HG03457 (cell line): ENCODE measurements at regions not wholly inside any gene's neighbourhood (a gene's known extent, or its start where the extent isn't known, plus 50 kb on each side); places are given as distances from the start of the nearest gene placed in this dataset.

Experiments used
- ATAC-seq: cut with Tn5 transposase; IDR thresholded peaks from one replicate; pipeline ENCODE4 v1.9.1; 2021; ENCODE audit warnings: moderate number of reproducible peaks; ENCODE audit not compliant: unreplicated experiment

DNA sequence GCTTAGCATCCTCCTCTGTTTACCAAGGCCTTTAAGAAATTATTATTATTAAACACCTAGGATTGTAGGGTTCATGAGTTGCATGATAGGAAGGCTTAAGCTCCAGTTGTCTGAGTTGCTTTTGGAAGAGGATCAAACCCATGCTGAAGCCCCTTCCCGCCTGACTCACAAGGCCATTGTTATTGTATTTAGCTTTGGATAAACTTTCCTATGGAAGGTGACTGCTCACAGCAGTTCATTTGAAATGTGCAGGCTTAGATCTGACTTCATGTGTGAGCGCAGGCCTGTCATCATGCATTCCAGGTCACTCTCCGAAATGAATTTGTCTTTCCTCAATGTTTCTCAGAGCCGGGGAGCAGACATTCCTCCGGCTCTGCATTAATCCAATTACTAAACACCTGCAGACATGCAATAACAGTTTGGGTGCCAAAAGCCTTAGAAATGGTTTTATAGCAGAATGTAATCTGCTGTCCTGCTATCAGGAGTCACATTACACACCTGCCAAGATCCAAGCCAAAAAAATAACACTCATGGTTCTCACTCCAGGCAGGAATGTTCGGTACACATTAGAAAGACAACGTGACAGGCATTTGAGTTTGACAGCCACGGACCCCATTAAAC lies 119.9 kb downstream of the OSR1 start:
- no peak for ATAC-seq

DNA sequence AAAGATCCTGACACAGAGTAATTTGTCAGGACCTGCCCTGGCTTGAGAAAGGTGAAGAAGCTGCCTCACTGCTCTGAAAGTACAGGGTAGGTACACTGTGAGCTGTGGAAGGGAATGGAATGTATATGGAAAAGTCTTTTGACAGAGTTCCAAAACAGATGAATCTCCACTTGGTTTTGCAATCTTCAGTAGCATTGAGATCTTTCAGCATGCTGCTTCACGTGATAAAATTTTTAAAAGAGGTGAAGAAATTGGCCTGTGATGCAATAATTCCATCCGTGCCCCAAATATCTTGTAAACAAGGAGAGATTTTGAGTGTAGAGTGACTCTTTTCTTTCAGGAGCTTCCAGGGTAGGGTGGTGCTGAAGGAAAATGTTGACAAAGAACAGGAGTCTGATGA lies 123.1 kb downstream of the OSR1 start:
- no peak for ATAC-seq

DNA sequence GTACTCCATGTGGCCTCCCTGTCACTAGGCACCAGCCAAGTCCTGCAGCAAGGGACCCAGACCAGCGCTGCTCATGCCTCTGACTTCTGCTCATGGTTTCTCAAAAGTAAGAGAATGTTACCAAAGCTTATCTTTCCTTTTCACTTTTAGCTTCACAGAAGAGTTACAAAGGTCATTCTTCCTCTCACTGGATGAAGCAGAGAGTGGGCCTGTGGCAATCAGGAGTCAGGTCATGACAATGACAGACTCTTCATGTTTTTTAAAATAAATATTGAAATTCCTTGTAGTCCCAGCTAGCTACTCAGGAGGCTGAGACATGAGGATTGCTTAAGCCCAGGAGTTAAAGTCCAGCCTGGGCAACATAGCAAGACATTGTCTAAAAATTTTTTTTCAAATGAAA lies 126.1 kb downstream of the OSR1 start:
- ATAC-seq = no peak

DNA sequence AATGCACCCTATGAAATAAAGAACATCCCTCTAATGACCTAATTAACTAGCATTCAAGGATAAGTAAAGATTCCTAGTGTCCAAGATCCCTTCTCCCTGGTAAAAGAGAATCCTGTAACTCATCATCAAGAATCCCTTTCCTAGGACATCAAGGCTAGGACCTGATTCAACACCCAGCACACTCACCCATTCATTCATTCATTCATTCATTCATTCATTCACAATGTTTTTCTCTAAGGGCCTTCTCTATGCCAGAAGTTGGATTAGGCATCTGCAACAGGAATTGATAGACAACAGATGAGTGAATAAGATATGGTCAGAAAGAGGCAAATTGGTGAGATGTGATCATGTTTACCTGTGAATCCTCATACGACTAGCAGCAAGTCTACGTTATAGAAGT lies 126.8 kb downstream of the OSR1 start:
- ATAC-seq = no peak

DNA sequence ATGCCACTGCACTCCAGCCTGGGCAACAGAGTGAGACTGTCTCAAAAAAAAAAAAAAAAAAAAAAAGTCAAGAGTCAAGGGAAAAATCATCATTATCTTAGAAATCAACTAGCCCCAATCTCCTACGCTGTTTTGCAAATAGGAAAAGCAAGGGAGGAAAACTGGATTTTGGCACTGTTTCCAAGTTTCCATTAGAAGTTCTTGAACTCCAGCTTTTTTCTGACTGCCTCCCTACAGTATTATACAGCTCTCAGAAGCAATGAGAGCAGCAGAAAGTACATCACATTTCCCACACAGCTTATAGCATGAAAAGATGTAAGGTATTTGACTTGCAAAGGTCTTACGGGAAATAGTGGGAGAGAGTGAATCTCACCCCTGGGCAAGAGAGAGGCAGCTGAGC lies 127.8 kb downstream of the OSR1 start:
- no peak for ATAC-seq

DNA sequence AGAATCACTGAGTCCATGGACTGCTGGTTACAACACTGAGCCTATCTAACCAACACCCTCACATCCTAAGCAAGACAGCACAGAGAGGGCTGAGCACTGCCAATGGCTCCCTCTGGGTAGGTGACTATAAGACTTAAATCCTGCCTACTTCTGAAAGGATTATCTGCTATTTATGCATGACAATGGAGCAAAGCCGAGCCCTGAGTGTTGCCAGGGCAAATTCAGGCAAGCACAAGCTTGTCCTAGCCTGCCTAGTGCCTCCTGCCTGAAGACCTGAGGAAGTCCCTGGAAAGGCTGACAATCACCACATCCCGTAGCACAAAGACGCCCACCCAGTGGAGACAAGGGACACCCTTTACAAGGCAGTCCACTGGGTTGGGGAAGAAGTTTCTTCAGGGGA lies 129.7 kb downstream of the OSR1 start:
- no peak for ATAC-seq

DNA sequence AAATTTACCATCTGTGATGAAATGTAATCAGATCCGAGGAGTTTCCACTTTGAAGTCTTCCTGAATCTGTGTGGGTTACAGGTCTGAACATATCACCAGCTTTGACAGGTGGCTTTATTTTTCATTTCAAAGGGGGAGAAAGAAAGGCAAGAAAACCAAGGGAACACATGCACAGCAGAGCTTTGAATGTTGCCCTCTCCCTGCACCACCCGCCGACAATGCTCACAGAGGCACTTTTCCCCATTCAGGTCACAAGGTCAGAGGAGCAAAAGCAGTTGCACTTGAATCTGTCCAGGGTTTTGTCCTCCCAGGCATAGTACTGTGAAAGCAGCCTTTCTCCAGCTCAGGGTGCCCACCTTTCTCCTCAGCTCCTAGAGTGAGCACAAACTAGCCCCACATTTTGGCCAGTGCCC lies 130.2 kb downstream of the OSR1 start:
- ATAC-seq = no peak

DNA sequence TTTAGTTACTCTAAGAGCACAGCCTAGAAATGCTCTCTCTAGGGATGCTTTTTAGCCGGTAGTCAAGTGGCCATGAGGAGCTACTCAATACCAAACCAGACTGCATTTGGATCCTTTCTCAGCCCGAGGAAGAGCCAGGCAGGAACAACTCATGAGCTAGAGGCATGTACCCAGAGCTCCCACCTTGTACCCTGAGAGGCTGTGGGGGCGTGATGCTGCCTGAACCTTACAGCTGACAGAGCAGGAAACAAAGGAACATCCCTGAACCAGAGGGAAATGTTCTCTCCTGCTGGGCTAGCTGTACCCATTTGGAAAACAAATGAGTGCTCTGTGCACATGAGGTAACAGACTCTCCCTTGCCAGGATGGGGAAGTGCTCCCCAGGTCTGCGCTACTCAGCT lies 131.6 kb downstream of the OSR1 start:
- no peak for ATAC-seq

DNA sequence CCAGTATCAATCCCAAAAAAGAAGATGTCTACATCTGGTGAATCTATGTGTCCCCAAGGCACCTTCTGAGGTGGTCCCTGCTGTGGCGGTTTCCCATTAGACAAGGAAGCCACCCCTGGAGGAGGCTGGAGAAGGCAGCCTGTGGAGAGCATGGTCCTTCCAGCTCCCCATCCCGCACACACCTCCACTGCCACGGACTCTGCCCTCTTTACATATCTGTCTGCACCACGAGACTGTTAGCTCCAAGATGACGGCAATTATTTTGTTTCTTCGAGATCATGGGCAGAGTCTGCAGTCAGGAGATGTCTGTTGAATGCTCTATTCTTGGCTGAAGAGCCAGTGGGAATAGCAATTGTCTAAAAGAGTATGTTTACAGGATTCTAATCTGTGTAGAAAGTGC lies 132.0 kb downstream of the OSR1 start:
- ATAC-seq = no peak

DNA sequence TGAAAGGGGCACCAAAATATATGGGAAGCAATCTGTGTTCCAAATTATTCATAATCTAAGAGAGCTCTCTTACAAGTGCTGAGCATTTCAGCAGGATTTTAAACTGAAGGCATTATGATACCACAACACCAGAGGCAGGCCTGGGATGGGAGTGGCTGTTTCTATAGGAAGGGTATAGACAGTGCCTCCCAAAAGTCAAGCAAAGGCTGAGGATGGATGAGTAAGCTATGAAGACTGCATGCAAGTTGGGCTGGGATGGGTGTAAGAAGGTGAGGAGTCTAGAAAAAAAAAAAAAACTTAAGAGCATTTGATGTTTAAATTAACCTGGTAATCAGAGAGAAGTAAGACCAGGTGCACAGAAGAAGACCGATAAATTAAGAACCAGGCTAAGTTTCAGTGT lies 132.5 kb downstream of the OSR1 start:
- ATAC-seq = no peak

DNA sequence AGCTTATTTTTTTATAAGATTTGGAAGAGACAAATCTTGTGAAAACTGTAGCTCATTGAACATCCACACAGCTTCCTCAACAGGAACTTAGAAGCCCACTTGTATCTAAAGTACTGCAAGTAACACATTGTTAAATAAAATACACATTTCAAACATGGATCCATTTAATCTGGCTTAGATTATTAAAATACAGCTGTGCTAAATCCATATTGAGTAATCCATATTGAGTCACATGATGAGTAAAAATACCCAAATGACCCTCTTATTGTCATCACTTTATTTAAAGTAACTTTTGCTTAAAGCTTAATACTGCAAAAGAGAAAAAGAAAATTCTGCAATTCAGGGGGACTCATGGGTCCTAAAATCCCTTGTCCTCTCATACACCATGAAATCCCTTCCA lies 133.3 kb downstream of the OSR1 start:
- ATAC-seq = no peak

DNA sequence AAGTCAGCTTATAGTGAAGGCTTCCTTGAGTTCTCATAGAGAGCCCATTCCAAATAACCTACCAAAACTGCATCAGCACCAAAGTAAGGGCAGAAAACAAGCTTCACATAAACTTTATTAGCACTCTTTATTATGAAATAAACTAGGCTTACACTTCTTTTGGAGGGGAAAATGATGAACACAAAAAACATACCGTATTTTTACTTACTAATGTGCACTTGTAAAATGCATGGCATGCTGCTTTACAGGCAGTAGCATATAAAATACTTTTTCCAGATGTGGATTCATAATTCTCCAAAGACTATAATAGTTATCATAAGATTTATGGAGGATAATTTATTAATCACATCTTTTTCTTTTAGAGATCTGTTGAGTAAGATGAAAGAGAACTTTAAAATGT lies 133.9 kb downstream of the OSR1 start:
- no peak for ATAC-seq

DNA sequence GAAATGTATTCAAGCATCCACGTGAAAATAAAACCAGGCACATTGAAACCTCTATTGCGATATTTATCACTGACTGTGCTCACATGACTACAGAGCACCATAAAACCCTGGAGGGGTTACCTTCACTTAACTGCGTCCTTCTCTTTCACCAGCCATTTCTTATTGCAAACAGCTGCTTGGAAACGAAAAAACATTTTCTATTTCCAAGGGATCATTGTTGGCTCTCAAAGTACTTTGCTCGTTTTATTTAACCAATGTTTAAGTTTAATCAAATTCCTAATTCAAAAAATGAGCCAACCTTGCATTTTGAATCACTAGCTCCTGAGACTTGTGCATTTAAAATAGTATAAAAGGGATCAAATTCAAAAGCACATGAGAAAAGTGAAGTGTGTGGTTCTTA lies 134.4 kb downstream of the OSR1 start:
- ATAC-seq = no peak

DNA sequence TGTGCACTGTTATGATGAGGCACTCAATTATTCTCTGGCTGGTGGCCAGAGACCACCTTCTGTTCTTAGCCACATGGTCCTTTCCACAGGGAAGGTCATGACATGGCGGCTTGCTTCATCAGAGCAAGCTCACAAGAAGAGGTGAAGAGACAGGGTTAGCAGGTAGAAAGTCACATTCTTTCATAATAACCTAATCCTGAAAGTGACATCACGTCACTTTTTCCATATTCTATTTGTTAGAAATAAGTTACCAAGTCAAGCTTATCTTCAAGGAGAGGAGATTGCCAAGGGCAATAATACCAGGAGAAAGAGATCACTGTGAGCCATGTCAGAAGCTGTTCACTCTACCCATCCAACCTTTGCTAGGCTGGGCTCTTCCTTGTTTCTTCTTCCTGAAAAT lies 139.4 kb downstream of the OSR1 start:
- no peak for ATAC-seq

DNA sequence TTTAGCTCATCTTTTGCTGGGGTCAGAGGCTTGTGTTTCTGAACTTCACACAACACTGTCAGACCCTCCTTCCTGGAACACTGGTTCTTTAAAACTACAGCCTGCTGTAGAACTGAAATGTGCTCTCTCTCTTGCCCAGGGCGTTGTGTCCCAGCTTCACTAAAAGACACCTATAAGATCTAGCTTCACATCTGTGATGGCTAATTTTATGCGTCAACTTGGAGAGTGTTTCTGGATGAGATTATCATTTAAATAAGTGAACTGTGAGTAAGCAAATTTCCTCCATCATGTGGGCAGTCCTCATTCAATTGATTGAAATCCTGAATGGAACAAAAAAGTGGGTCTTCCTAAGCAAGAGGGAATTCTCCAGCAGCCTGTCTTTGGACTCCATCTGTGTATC lies 140.3 kb downstream of the OSR1 start:
- ATAC-seq = no peak

DNA sequence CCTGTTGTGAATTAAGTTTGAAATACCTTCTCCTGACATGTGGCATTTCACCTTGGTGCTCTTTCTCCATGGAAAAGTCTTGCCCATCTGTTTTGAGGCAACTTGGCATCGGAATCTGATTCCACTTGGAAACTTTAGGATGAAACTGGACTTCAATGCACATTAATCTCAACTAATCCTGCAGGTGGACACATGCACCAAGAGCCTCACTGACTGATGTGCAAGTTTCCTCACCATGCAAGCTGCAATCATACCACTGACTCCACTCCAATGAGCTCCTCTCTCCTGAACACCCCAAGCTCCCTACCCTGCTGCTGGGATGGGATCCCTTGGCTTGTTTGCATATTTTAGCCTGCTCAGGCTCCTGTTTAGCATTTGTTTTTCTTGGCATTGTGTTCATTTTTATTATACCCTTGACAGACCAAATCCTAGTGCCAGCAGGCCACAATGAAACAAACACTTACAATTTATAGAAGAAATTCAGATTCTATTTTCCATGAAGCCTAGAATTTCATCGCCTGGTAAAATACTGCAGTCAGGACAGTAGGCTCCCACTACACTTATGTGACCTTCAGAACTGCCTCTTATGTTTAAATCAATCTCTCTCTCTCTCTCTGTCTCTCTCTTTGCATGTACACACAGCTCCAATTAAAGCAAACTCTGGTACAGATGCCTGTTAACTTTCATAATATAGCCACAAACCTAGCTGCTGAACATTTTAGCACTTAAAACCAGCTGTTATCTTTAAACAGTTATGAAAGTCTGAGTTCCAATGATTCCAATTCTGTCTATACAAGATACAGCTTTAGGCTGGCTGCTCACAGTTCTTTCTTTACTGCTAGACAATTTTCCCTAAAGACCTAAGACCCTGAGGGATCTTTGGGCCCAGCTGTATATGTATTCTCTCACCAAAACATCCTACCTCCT lies 141.5 kb downstream of the OSR1 start:
- no peak for ATAC-seq

DNA sequence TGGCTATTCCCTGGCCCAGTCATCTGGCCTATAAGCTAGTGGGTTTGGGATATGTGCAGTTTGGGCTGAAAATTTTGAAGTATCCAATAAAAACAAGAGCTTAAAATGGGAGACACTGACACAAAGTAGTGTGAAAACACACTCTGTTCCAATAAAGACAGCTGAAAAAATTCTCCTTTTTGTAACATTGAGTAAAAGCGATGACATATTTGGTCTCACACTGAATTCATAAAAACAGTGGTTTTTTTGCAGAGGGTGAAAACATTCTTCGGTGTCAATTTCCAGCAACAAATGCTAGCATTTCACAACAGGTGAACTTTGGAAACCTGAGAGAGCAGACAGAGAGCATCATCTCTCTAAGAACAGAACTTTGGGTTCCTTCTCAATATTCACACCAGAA lies 142.2 kb downstream of the OSR1 start:
- no peak for ATAC-seq

DNA sequence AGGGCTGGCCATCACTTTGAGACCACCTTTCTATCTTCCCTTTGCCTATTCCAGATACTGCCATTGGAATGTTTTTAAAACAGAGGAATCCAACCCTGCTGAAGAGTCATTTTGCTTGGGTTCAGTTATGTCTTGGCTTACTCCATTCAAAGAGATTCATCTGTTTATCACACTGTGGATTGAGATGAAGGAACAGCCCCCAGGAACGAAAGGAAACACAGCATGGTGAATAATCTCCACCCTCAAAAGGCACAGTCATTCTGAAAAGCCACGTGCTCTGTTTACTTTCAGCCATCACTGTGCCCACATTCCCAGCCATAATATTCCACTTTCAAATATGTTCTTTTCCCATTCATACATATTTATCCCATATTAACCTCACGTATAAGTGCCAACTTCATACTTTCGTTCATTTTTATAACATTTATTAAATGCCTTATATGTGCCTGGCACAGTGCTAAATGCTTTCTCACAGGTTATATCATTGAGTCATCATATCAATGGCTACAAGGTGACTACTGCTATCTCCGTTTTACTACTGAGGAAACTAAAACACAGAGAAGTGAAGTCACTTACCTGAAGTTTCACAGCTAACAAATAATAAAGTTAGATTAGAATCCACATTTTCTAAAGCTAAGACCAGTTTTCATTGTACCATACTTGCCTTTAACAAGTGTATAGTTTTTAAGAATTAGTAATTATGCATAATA lies 143.6 kb downstream of the OSR1 start:
- ATAC-seq = no peak

DNA sequence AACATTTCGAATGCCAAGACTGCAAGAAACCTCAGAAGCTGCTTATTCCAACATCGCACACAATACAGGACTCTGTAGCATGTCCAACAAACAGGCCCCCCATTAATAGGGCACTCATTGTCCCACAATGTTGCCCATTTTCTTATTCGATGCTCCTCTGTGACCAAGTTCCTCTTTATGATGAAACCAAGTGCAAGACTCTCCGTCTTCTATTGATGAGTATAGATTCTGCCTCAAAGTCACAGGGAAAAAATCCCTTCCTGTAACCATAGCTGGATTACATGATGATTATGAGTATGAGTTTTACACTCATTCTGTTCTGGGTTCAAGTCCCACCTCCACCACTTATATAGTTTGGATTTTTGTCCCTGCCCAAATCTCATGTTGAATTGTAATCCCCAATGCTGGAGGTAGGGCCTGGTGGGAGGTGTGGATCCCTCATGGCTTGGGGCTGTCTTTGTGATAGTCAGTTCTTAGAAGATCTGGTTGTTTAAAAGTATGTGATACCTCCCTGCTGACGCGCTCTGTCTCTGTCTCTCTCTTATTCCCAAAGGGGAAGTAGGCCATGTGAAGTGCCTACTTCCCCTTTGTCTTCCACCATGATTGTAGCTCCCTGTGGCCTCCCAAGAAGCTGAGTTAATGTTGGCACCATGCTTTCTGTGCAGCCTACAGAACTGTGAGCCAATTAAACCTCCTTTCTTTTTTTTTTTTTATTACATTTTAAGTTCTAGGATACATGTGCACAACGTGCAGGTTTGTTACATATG lies 148.7 kb downstream of the OSR1 start:
- no peak for ATAC-seq

DNA sequence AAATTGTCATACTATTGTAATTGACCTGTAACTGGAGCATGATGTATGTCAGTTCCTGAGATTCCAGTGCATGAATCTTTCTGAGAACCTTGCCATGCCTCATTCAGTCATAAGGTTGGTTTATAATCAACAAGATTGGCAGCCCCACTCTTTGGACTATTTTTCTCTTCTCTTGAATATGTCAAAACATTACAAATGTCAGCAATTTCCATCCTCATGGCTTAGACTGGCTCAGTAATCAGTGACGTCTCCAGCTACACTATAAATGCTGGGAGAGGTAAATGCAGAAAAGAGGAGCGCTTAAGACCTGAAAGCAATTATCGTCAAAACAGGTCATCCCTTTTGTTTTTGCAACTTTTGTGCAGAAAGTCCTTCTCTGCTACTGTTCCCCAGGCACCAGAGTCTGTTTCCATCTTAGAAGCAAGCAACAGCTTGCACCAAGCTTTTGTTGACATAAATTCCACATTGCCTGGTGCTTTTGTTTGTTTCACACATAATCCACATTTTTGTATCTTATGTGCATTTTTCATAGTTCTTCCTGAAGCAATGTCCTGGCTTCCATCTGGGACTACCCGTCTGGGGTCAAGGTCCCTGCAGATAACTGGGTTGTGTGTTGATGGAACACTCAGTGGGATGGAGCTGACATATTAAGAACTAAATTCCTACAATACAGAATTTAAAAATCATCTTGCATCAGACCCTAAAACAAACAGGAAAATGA lies 149.8 kb downstream of the OSR1 start:
- ATAC-seq = no peak

DNA sequence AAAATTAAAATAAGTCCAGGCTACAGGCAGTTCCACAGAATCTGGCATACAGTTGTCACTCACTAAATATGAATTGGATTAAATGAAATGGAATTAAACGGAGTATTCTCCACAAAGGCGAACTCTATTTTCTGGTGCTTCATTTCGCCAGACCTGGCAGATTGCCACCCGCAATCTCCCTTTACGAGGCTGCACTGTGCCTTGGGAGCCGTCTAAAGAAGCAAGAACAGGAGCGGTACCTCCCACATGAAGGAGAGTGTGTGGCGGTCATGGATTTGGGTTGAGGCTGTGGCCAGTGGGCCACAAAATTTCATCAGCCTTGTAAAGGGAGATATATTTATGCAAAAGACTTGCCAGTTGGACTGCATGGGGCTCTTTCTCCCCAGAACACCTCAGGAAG lies 151.0 kb downstream of the OSR1 start:
- ATAC-seq = no peak
